ENCODE measurements at regions not wholly inside any gene's neighbourhood (a gene's known extent, or its start where the extent isn't known, plus 50 kb on each side); places are given as distances from the start of the nearest gene placed in this dataset.

DNA sequence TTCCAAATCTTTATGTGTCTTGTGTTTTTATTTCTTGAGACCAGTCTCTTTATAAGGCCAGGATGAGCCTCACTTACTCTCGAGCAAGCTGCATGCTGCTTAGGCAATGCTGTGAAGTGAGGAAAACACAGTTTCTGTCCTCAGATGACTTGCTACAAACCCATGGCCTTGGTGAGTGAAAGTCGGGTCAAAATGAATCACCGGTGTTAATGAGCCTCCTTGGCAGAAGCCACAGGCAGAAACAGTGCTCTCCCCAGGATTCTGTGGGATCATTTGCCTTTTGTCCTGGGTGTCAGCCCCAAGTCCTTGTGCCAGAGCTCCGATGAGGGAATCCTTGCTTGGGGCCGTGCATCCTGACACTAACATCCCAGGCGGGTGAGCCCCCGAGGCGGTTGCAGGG, 482.5 kb downstream of the QKI start:
- TF ChIP-seq EZH2 (optimal IDR thresholded peaks at IDR 0.05; ENCODE audit: low read depth, low read length) (no peak), EZH2phosphoT487 (IDR thresholded peaks at IDR 0.05; ENCODE audit: low read length) (no peak)
- TF ChIP-seq, protein P1, sequence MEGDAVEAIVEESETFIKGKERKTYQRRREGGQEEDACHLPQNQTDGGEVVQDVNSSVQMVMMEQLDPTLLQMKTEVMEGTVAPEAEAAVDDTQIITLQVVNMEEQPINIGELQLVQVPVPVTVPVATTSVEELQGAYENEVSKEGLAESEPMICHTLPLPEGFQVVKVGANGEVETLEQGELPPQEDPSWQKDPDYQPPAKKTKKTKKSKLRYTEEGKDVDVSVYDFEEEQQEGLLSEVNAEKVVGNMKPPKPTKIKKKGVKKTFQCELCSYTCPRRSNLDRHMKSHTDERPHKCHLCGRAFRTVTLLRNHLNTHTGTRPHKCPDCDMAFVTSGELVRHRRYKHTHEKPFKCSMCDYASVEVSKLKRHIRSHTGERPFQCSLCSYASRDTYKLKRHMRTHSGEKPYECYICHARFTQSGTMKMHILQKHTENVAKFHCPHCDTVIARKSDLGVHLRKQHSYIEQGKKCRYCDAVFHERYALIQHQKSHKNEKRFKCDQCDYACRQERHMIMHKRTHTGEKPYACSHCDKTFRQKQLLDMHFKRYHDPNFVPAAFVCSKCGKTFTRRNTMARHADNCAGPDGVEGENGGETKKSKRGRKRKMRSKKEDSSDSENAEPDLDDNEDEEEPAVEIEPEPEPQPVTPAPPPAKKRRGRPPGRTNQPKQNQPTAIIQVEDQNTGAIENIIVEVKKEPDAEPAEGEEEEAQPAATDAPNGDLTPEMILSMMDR (IDR thresholded peaks at IDR 0.05; ENCODE audit: low read length), result no peak

Data from MM.1S (cell line).